ENCODE measurements at regions not wholly inside any gene's neighbourhood (a gene's known extent, or its start where the extent isn't known, plus 50 kb on each side); places are given as distances from the start of the nearest gene placed in this dataset.

DNA sequence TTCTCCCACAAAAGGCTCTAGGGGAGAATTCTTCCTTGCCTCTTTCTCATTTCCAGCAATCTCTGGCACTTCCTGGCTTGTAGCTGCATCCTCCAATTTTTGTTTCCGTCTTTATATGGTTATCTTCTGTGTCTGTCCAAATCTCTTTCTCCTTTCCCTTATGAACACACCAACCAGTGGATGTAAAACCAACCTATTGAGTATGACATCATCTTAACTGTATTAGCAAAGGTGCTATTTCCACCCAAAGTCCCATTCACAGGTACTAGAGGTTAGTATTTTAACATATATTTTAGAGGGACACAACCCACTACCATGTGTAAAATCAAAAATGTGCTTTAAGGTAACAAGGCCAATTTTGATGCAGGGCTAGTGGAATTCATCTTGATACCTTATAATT, 129.0 kb downstream of the RAP2A start:
- TF ChIP-seq, protein P1, sequence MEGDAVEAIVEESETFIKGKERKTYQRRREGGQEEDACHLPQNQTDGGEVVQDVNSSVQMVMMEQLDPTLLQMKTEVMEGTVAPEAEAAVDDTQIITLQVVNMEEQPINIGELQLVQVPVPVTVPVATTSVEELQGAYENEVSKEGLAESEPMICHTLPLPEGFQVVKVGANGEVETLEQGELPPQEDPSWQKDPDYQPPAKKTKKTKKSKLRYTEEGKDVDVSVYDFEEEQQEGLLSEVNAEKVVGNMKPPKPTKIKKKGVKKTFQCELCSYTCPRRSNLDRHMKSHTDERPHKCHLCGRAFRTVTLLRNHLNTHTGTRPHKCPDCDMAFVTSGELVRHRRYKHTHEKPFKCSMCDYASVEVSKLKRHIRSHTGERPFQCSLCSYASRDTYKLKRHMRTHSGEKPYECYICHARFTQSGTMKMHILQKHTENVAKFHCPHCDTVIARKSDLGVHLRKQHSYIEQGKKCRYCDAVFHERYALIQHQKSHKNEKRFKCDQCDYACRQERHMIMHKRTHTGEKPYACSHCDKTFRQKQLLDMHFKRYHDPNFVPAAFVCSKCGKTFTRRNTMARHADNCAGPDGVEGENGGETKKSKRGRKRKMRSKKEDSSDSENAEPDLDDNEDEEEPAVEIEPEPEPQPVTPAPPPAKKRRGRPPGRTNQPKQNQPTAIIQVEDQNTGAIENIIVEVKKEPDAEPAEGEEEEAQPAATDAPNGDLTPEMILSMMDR (IDR thresholded peaks at IDR 0.05), result no peak
- TF ChIP-seq ZFX (IDR thresholded peaks at IDR 0.05; ENCODE audit: borderline replicate concordance), result no peak

All from 22Rv1 (cell line).